ENCODE measurements at regions not wholly inside any gene's neighbourhood (a gene's known extent, or its start where the extent isn't known, plus 50 kb on each side); places are given as distances from the start of the nearest gene placed in this dataset.
"Not testable (repeated sequence)": the region's sequence is repeated elsewhere in the genome, so short reads cannot be mapped to it uniquely, and the experiment has no call there.

GRCh38 chr14:97798176-97798575 is 1001.0 kb downstream of the VRK1 start:
- no peak for ATAC-seq (ENCODE audit: low read depth)
- no peaks in the 10 kb centered on the region for H3K36me3 Mint-ChIP-seq (ENCODE audit: low read depth)
- H3K4me3 Mint-ChIP-seq: no peak overlapping the region
- ChIA-PET CTCF (no interaction called here), POLR2A (no interaction called here)
- TF ChIP-seq CTCF (IDR thresholded peaks at IDR 0.05): no peak
- no peak overlapping the region for H3K27ac Mint-ChIP-seq
- H3K9me3 Mint-ChIP-seq: peaks cover 12% of the 10 kb centered on the region
- no peak for DNase-seq
- no peaks in the 10 kb centered on the region for H3K4me1 Mint-ChIP-seq
- intact Hi-C loops (cut with micrococcal nuclease): no loop called here
- H3K27me3 Mint-ChIP-seq: no peaks in the 10 kb centered on the region

- ATAC-seq (ENCODE audit: low read depth) (no peak), DNase-seq (no peak)
- ChIA-PET CTCF (no interaction called here), POLR2A (no interaction called here)
- Mint-ChIP-seq H3K4me3 (no peak overlapping the region), H3K9me3 (peaks cover 5% of the 10 kb centered on the region), H3K4me1 (no peaks in the 10 kb centered on the region), H3K27ac (no peak overlapping the region), H3K36me3 (ENCODE audit: low read depth) (no peaks in the 10 kb centered on the region), H3K27me3 (no peaks in the 10 kb centered on the region)
- TF ChIP-seq CTCF (IDR thresholded peaks at IDR 0.05): no peak
- intact Hi-C loops (cut with micrococcal nuclease): no loop called here
Observed at GRCh38 chr14:97802430-97803373, 1005.5 kb downstream of the VRK1 start.

- TF ChIP-seq CTCF (IDR thresholded peaks at IDR 0.05): no peak
- ATAC-seq (ENCODE audit: low read depth) (no peak), DNase-seq (no peak)
- Mint-ChIP-seq H3K27me3 (no peaks in the 10 kb centered on the region), H3K9me3 (peaks cover 5% of the 10 kb centered on the region), H3K4me3 (no peak overlapping the region), H3K27ac (no peak overlapping the region), H3K36me3 (ENCODE audit: low read depth) (no peaks in the 10 kb centered on the region), H3K4me1 (no peaks in the 10 kb centered on the region)
- ChIA-PET POLR2A (no interaction called here), CTCF (no interaction called here)
- intact Hi-C loops (cut with micrococcal nuclease): no loop called here
Observed at GRCh38 chr14:97804056-97804455, 1006.9 kb downstream of the VRK1 start.

GRCh38 chr14:97806891-97807290 is 1009.7 kb downstream of the VRK1 start:
- intact Hi-C loops (cut with micrococcal nuclease): no loop called here
- Mint-ChIP-seq H3K27me3 (no peaks in the 10 kb centered on the region), H3K27ac (no peak overlapping the region), H3K4me3 (no peak overlapping the region), H3K4me1 (no peaks in the 10 kb centered on the region), H3K9me3 (peaks cover 7% of the 10 kb centered on the region), H3K36me3 (ENCODE audit: low read depth) (no peaks in the 10 kb centered on the region)
- CTCF ChIA-PET: no interaction called here
- ATAC-seq (ENCODE audit: low read depth): no peak
- POLR2A ChIA-PET: no interaction called here
- TF ChIP-seq CTCF (IDR thresholded peaks at IDR 0.05): no peak
- no peak for DNase-seq

- H3K27me3 Mint-ChIP-seq; CTCF ChIA-PET; H3K27ac Mint-ChIP-seq; POLR2A ChIA-PET; intact Hi-C loops (cut with micrococcal nuclease); ATAC-seq (ENCODE audit: low read depth); H3K4me3 Mint-ChIP-seq; DNase-seq; H3K4me1 Mint-ChIP-seq; H3K36me3 Mint-ChIP-seq (ENCODE audit: low read depth); H3K9me3 Mint-ChIP-seq: not testable (repeated sequence)
Observed at GRCh38 chr14:97808541-97808940, 1011.4 kb downstream of the VRK1 start.

All from activated B cell treated with CpG ODN at 0.5 μM for 24 hours (primary cell).